GM10266 (cell line): ENCODE measurements at regions not wholly inside any gene's neighbourhood (a gene's known extent, or its start where the extent isn't known, plus 50 kb on each side); places are given as distances from the start of the nearest gene placed in this dataset.
"Not testable (repeated sequence)": the region's sequence is repeated elsewhere in the genome, so short reads cannot be mapped to it uniquely, and the experiment has no call there.

Experiments used
- DNase-seq: peaks from one replicate; pipeline ENCODE4 v3.0.0; 2012; ENCODE audit errors: extremely low spot score
- CTCF ChIP-seq: IDR thresholded peaks from 2 replicates; pipeline ENCODE4 v1.5.1; 2012; ENCODE audit warnings: mild to moderate bottlenecking, low read depth; ENCODE audit not compliant: control insufficient read depth, insufficient read depth; ENCODE audit errors: missing control alignments

DNA sequence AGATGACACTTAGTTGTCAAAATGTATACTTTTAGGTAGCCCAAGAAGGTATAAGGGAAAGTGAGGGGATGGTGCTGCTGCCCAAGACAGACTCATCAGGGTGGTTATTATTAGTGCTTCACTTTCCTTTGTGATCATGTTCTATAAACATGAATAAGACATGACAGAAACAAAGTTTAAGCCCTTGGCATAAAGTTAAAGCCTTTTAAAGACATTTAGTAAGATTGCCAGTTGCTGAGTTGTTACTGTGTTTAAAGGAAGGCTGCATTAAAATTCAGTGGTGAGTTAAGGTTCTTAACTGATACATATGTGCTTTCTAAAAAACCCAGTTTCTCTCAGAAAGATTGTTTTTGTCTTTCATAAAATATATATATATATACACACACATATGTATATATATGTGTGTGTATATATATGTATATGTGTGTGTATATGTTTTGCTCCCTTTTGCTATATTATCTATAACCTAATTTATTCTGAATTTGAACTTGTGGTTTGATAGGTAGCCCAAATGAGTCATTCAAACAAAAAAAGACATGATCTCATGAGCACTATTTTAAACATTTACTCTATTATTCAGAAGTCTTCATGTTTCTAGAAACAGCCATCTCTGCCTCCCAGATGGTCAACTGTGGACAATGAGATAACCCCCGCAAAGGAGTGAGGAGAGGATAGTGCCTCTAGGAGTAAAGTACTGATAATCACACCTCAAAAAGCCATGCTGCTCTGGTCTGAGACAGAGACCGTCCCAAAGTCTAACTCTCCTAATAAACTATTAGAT lies 98.1 kb upstream of the OTUD4 start:
- no peak for TF ChIP-seq CTCF
- no peak for DNase-seq

DNA sequence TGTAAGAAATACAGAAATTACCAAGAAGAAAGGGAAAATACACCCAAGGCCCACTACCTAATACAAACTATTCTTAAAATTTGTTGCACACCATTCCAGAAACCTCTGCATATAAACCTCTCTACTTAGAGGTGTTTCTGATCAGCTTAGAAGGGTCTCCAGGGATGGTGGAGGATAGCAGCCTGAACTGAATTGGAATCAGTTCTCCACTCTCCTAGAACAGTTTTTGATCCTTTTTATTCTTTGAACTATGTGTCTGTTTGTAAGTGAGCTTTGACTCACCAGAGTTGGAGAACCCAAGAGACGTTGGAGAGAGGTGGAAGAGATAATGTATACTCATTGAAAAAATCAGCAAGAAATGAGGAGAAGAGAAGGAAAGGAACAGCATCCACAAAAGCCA lies 96.6 kb upstream of the OTUD4 start:
- no peak for DNase-seq
- no peak for TF ChIP-seq CTCF

- DNase-seq: no peak
- TF ChIP-seq CTCF: no peak
These were observed 95.7 kb upstream of the OTUD4 start for GRCh38 chr4:145276050-145276449.

- no peak for DNase-seq
These were observed 90.8 kb upstream of the OTUD4 start for GRCh38 chr4:145271194-145271593.

GRCh38 chr4:145266881-145267280 lies 86.5 kb upstream of the OTUD4 start:
- TF ChIP-seq CTCF: no peak
- DNase-seq: no peak

More at GRCh38 chr4:145271194-145271593, 90.8 kb upstream of the OTUD4 start:
- no peak for TF ChIP-seq CTCF

GRCh38 chr4:145260091-145260490 lies 79.7 kb upstream of the OTUD4 start:
- TF ChIP-seq CTCF: no peak
- no peak for DNase-seq

DNA sequence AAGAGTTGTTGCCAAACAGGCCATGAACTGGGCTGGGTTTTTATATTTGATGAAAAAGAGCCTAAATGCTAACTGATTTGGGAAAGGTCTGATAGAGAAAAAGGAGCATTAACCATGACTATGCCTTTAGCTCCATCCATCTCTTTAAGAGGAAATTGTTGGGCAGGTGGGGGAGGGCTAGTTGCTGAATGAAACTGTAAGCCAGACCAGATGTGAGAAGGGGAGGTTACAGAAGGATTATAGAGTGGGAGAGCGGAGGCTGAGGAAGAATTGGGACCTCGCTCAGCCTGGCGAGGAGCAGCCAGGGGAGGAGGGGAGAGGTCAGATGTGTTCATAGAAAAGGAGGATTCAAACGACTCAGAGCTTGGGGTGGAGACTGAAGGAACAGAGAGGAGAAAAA lies 74.9 kb upstream of the OTUD4 start:
- DNase-seq: not testable (repeated sequence)

GRCh38 chr4:145252190-145252589 lies 71.8 kb upstream of the OTUD4 start:
- no peak for TF ChIP-seq CTCF
- DNase-seq: no peak
